ENCODE measurements at regions not wholly inside any gene's neighbourhood (a gene's known extent, or its start where the extent isn't known, plus 50 kb on each side); places are given as distances from the start of the nearest gene placed in this dataset.

- ATAC-seq (ENCODE audit: insufficient number of reproducible peaks, low FRiP score, low read depth) (no peak), DNase-seq (ENCODE audit: low spot score) (no peak)
- no peak overlapping the region for H3K27ac ChIP-seq
- H3K9me3 ChIP-seq = no peaks in the 10 kb centered on the region
- H3K4me3 ChIP-seq = no peak overlapping the region
- no peaks in the 10 kb centered on the region for H3K4me1 ChIP-seq (ENCODE audit: control insufficient read depth in 1 of 2, low read depth in 2 of 2)
- H3K36me3 ChIP-seq = no peaks in the 10 kb centered on the region
- no peaks in the 10 kb centered on the region for H3K27me3 ChIP-seq (replicated peaks; ENCODE audit: insufficient read depth)
- no peak for TF ChIP-seq CTCF (IDR thresholded peaks at IDR 0.05)
Measured at GRCh38 chr4:149144060-149144459, 671.6 kb downstream of the IQCM start.

- DNase-seq (ENCODE audit: low spot score) (no peak), ATAC-seq (ENCODE audit: insufficient number of reproducible peaks, low FRiP score, low read depth) (no peak)
- H3K9me3 ChIP-seq = no peaks in the 10 kb centered on the region
- H3K27me3 ChIP-seq (replicated peaks; ENCODE audit: insufficient read depth) = no peaks in the 10 kb centered on the region
- peaks cover 0 to under 1% of the 10 kb centered on the region in 2 donors for H3K4me1 ChIP-seq (ENCODE audit: control insufficient read depth in 1 of 2, low read depth in 2 of 2)
- H3K36me3 ChIP-seq = no peaks in the 10 kb centered on the region
- H3K4me3 ChIP-seq = no peak overlapping the region
- no peak for TF ChIP-seq CTCF (IDR thresholded peaks at IDR 0.05)
- H3K27ac ChIP-seq = no peak overlapping the region
Measured at GRCh38 chr4:149141391-149141790, 674.3 kb downstream of the IQCM start.

GRCh38 chr4:149140841-149141240 lies 674.8 kb downstream of the IQCM start:
- ATAC-seq (ENCODE audit: insufficient number of reproducible peaks, low FRiP score, low read depth) = no peak
- DNase-seq (ENCODE audit: low spot score) = no peak
- Histone ChIP-seq H3K9me3 (no peaks in the 10 kb centered on the region), H3K4me1 (ENCODE audit: control insufficient read depth in 1 of 2, low read depth in 2 of 2) (peaks cover 0 to 6% of the 10 kb centered on the region in 2 donors), H3K27me3 (replicated peaks; ENCODE audit: insufficient read depth) (no peaks in the 10 kb centered on the region), H3K36me3 (no peaks in the 10 kb centered on the region), H3K4me3 (no peak overlapping the region), H3K27ac (no peak overlapping the region)
- no peak for TF ChIP-seq CTCF (IDR thresholded peaks at IDR 0.05)

GRCh38 chr4:149136951-149137620 lies 678.6 kb downstream of the IQCM start:
- Histone ChIP-seq H3K27ac (no peak overlapping the region), H3K27me3 (replicated peaks; ENCODE audit: insufficient read depth) (no peaks in the 10 kb centered on the region), H3K4me3 (no peak overlapping the region), H3K4me1 (ENCODE audit: control insufficient read depth in 1 of 2, low read depth in 2 of 2) (peaks cover 0 to 17% of the 10 kb centered on the region in 2 donors), H3K9me3 (no peaks in the 10 kb centered on the region), H3K36me3 (no peaks in the 10 kb centered on the region)
- DNase-seq (ENCODE audit: low spot score) = no peak
- ATAC-seq (ENCODE audit: insufficient number of reproducible peaks, low FRiP score, low read depth) = no peak
- TF ChIP-seq CTCF (IDR thresholded peaks at IDR 0.05) = no peak

GRCh38 chr4:149135062-149135461 lies 680.6 kb downstream of the IQCM start:
- Histone ChIP-seq H3K9me3 (no peaks in the 10 kb centered on the region), H3K4me3 (no peak overlapping the region), H3K4me1 (ENCODE audit: control insufficient read depth in 1 of 2, low read depth in 2 of 2) (peaks cover 0 to 17% of the 10 kb centered on the region in 2 donors), H3K36me3 (no peaks in the 10 kb centered on the region), H3K27ac (no peak overlapping the region), H3K27me3 (replicated peaks; ENCODE audit: insufficient read depth) (no peaks in the 10 kb centered on the region)
- ATAC-seq (ENCODE audit: insufficient number of reproducible peaks, low FRiP score, low read depth) (no peak), DNase-seq (ENCODE audit: low spot score) (no peak)
- TF ChIP-seq CTCF (IDR thresholded peaks at IDR 0.05) = no peak

Measured in thoracic aorta (tissue), 2 donors.